Suprapubic skin (tissue), 4 donors: ENCODE measurements at regions not wholly inside any gene's neighbourhood (a gene's known extent, or its start where the extent isn't known, plus 50 kb on each side); places are given as distances from the start of the nearest gene placed in this dataset.

Experiments
- DNase-seq, 2 donors: peaks; one replicate each; pipeline ENCODE4 v3.0.0-alpha.2; 2019; ENCODE audit warnings: low spot score in 2 of 2
- H3K27ac ChIP-seq: fragments of 200-600 bp; sonication (generic); one replicate; pipeline ENCODE4 v1.5.1; 2019
- H3K27me3 ChIP-seq: fragments of 200-600 bp; sonication (generic); one replicate; pipeline ENCODE4 v1.5.1; 2019
- H3K36me3 ChIP-seq: fragments of 200-600 bp; sonication (generic); one replicate; pipeline ENCODE4 v1.5.1; 2019
- H3K4me1 ChIP-seq: fragments of 200-600 bp; sonication (generic); one replicate; pipeline ENCODE4 v1.5.1; 2019
- H3K4me3 ChIP-seq: fragments of 200-600 bp; sonication (generic); one replicate; pipeline ENCODE4 v1.5.1; 2019; ENCODE audit warnings: mild to moderate bottlenecking
- H3K9me3 ChIP-seq: fragments of 200-600 bp; sonication (generic); one replicate; pipeline ENCODE4 v1.5.1; 2019
- CTCF ChIP-seq, 2 donors: fragments of 200-600 bp in 1 of 2; fragments of 450-650 bp in 1 of 2; sonication (generic) in 1 of 2; IDR thresholded peaks; one replicate each; pipeline ENCODE4 v1.5.1; 2016 to 2019; ENCODE audit warnings: antibody characterized with exemption in 2 of 2, mild to moderate bottlenecking in 1 of 2, moderate library complexity in 1 of 2
- EP300 ChIP-seq: sonication (generic); formaldehyde crosslinking; IDR thresholded peaks from one replicate; pipeline ENCODE4 v1.6.1; 2017; ENCODE audit warnings: antibody characterized with exemption
- POLR2A ChIP-seq, 2 donors: fragments of 450-650 bp; IDR thresholded peaks; one replicate each; pipeline ENCODE4 v1.6.1; 2017; ENCODE audit warnings: antibody characterized with exemption in 2 of 2, mild to moderate bottlenecking in 2 of 2, moderate library complexity in 2 of 2
- POLR2AphosphoS5 ChIP-seq, 3 donors: sonication (generic); formaldehyde crosslinking; IDR thresholded peaks; one replicate each; pipeline ENCODE4 v1.6.1; 2017; ENCODE audit warnings: antibody characterized with exemption in 3 of 3
- WGBS: methylation state at CpG from one replicate; pipeline ENCODE4 v1.1.5; 2018; 5-methylcytosine and 5-hydroxymethylcytosine counted together

- WGBS = 55% methylated on average over 21 of the region's 30 CpGs
Measured at GRCh38 chr6:170186006-170186935, 104.6 kb downstream of the DLL1 start.

GRCh38 chr6:170185175-170185978 lies 105.5 kb downstream of the DLL1 start:
- DNase-seq = no peak
- 93% methylated on average over 29 of the region's 29 CpGs for WGBS

More at GRCh38 chr6:170186006-170186935, 104.6 kb downstream of the DLL1 start:
- Histone ChIP-seq H3K4me1 (peaks cover 12% of the 10 kb centered on the region), H3K4me3 (no peak overlapping the region), H3K27ac (no peak overlapping the region), H3K27me3 (peaks cover 21% of the 10 kb centered on the region), H3K9me3 (no peaks in the 10 kb centered on the region), H3K36me3 (no peaks in the 10 kb centered on the region)
- no peak for TF ChIP-seq CTCF (IDR thresholded peaks at IDR 0.05)
- TF ChIP-seq EP300 = no peak
- TF ChIP-seq POLR2AphosphoS5 (IDR thresholded peaks at IDR 0.05) = no peak
- TF ChIP-seq POLR2A (IDR thresholded peaks at IDR 0.05) = no peak
- DNase-seq = peak in 1 of 2 donors; percentile 57

GRCh38 chr6:170184316-170184715 lies 106.6 kb downstream of the DLL1 start:
- TF ChIP-seq POLR2A (IDR thresholded peaks at IDR 0.05) (no peak), EP300 (no peak), CTCF (IDR thresholded peaks at IDR 0.05) (no peak), POLR2AphosphoS5 (IDR thresholded peaks at IDR 0.05) (no peak)
- H3K27me3 ChIP-seq = peaks cover 21% of the 10 kb centered on the region
- H3K36me3 ChIP-seq = no peaks in the 10 kb centered on the region
- DNase-seq = no peak
- WGBS = 67% methylated on average over 5 of the region's 5 CpGs
- H3K4me3 ChIP-seq = no peak overlapping the region
- no peak overlapping the region for H3K27ac ChIP-seq
- peaks cover 24% of the 10 kb centered on the region for H3K4me1 ChIP-seq
- H3K9me3 ChIP-seq = no peaks in the 10 kb centered on the region

More at GRCh38 chr6:170185175-170185978, 105.5 kb downstream of the DLL1 start:
- peaks cover 21% of the 10 kb centered on the region for H3K27me3 ChIP-seq
- H3K4me1 ChIP-seq = peaks cover 14% of the 10 kb centered on the region
- no peaks in the 10 kb centered on the region for H3K36me3 ChIP-seq
- H3K27ac ChIP-seq = no peak overlapping the region
- no peak overlapping the region for H3K4me3 ChIP-seq
- TF ChIP-seq POLR2A (IDR thresholded peaks at IDR 0.05) = no peak
- no peak for TF ChIP-seq CTCF (IDR thresholded peaks at IDR 0.05)
- TF ChIP-seq EP300 = no peak
- no peak for TF ChIP-seq POLR2AphosphoS5 (IDR thresholded peaks at IDR 0.05)
- no peaks in the 10 kb centered on the region for H3K9me3 ChIP-seq

- TF ChIP-seq POLR2A (IDR thresholded peaks at IDR 0.05) (no peak), EP300 (no peak), CTCF (IDR thresholded peaks at IDR 0.05) (no peak), POLR2AphosphoS5 (IDR thresholded peaks at IDR 0.05) (no peak)
- peaks cover 21% of the 10 kb centered on the region for H3K27me3 ChIP-seq
- H3K4me3 ChIP-seq = no peak overlapping the region
- peaks cover 32% of the 10 kb centered on the region for H3K4me1 ChIP-seq
- H3K9me3 ChIP-seq = no peaks in the 10 kb centered on the region
- DNase-seq = no peak
- H3K27ac ChIP-seq = no peak overlapping the region
- no peaks in the 10 kb centered on the region for H3K36me3 ChIP-seq
Measured at GRCh38 chr6:170183521-170183920, 107.4 kb downstream of the DLL1 start.

GRCh38 chr6:170182781-170183120 lies 108.1 kb downstream of the DLL1 start:
- TF ChIP-seq POLR2AphosphoS5 (IDR thresholded peaks at IDR 0.05) (no peak), POLR2A (IDR thresholded peaks at IDR 0.05) (no peak), EP300 (no peak), CTCF (IDR thresholded peaks at IDR 0.05) (no peak)
- Histone ChIP-seq H3K4me1 (peaks cover 38% of the 10 kb centered on the region), H3K9me3 (no peaks in the 10 kb centered on the region), H3K36me3 (no peaks in the 10 kb centered on the region), H3K4me3 (no peak overlapping the region), H3K27ac (no peak overlapping the region), H3K27me3 (peaks cover 21% of the 10 kb centered on the region)
- DNase-seq = no peak
- 83% methylated on average over 10 of the region's 10 CpGs for WGBS
